ENCODE measurements at regions not wholly inside any gene's neighbourhood (a gene's known extent, or its start where the extent isn't known, plus 50 kb on each side); places are given as distances from the start of the nearest gene placed in this dataset.

- Mint-ChIP-seq H3K27me3 (ENCODE audit: unreplicated experiment) (no peaks in the 10 kb centered on the region), H3K4me1 (ENCODE audit: unreplicated experiment) (peaks cover 2% of the 10 kb centered on the region), H3K36me3 (ENCODE audit: unreplicated experiment) (no peaks in the 10 kb centered on the region), H3K27ac (ENCODE audit: unreplicated experiment) (no peak overlapping the region), H3K4me3 (ENCODE audit: unreplicated experiment) (no peak overlapping the region), H3K9me3 (ENCODE audit: unreplicated experiment) (no peaks in the 10 kb centered on the region)
- no peak for DNase-seq (ENCODE audit: extremely low spot score, unreplicated experiment)
- TF ChIP-seq, protein P1, sequence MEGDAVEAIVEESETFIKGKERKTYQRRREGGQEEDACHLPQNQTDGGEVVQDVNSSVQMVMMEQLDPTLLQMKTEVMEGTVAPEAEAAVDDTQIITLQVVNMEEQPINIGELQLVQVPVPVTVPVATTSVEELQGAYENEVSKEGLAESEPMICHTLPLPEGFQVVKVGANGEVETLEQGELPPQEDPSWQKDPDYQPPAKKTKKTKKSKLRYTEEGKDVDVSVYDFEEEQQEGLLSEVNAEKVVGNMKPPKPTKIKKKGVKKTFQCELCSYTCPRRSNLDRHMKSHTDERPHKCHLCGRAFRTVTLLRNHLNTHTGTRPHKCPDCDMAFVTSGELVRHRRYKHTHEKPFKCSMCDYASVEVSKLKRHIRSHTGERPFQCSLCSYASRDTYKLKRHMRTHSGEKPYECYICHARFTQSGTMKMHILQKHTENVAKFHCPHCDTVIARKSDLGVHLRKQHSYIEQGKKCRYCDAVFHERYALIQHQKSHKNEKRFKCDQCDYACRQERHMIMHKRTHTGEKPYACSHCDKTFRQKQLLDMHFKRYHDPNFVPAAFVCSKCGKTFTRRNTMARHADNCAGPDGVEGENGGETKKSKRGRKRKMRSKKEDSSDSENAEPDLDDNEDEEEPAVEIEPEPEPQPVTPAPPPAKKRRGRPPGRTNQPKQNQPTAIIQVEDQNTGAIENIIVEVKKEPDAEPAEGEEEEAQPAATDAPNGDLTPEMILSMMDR (IDR thresholded peaks at IDR 0.05) = no peak
Observed at GRCh38 chr3:104447681-104448080, 919.0 kb upstream of the ALCAM start.

GRCh38 chr3:104452697-104453096 lies 914.0 kb upstream of the ALCAM start:
- DNase-seq (ENCODE audit: extremely low spot score, unreplicated experiment) = no peak
- Mint-ChIP-seq H3K4me1 (ENCODE audit: unreplicated experiment) (peaks cover 2% of the 10 kb centered on the region), H3K9me3 (ENCODE audit: unreplicated experiment) (no peaks in the 10 kb centered on the region), H3K27me3 (ENCODE audit: unreplicated experiment) (no peaks in the 10 kb centered on the region), H3K4me3 (ENCODE audit: unreplicated experiment) (no peak overlapping the region), H3K27ac (ENCODE audit: unreplicated experiment) (peak overlapping the region; percentile 18), H3K36me3 (ENCODE audit: unreplicated experiment) (no peaks in the 10 kb centered on the region)
- TF ChIP-seq, protein P1 (IDR thresholded peaks at IDR 0.05) = no peak

GRCh38 chr3:104458657-104459056 lies 908.1 kb upstream of the ALCAM start:
- Mint-ChIP-seq H3K36me3 (ENCODE audit: unreplicated experiment) (no peaks in the 10 kb centered on the region), H3K4me1 (ENCODE audit: unreplicated experiment) (peaks cover 18% of the 10 kb centered on the region), H3K9me3 (ENCODE audit: unreplicated experiment) (no peaks in the 10 kb centered on the region), H3K27me3 (ENCODE audit: unreplicated experiment) (no peaks in the 10 kb centered on the region), H3K4me3 (ENCODE audit: unreplicated experiment) (no peak overlapping the region), H3K27ac (ENCODE audit: unreplicated experiment) (no peak overlapping the region)
- TF ChIP-seq, protein P1 (IDR thresholded peaks at IDR 0.05) = no peak
- no peak for DNase-seq (ENCODE audit: extremely low spot score, unreplicated experiment)

- no peak overlapping the region for H3K4me3 Mint-ChIP-seq (ENCODE audit: unreplicated experiment)
- H3K36me3 Mint-ChIP-seq (ENCODE audit: unreplicated experiment) = peaks cover 7% of the 10 kb centered on the region
- peaks cover 18% of the 10 kb centered on the region for H3K4me1 Mint-ChIP-seq (ENCODE audit: unreplicated experiment)
- DNase-seq (ENCODE audit: extremely low spot score, unreplicated experiment) = no peak
- no peaks in the 10 kb centered on the region for H3K27me3 Mint-ChIP-seq (ENCODE audit: unreplicated experiment)
- peak overlapping the region; percentile 64 for H3K27ac Mint-ChIP-seq (ENCODE audit: unreplicated experiment)
- TF ChIP-seq, protein P1 (IDR thresholded peaks at IDR 0.05) = peak; percentile 75
- H3K9me3 Mint-ChIP-seq (ENCODE audit: unreplicated experiment) = no peaks in the 10 kb centered on the region
Observed at GRCh38 chr3:104460477-104461406, 906.0 kb upstream of the ALCAM start.

DNA sequence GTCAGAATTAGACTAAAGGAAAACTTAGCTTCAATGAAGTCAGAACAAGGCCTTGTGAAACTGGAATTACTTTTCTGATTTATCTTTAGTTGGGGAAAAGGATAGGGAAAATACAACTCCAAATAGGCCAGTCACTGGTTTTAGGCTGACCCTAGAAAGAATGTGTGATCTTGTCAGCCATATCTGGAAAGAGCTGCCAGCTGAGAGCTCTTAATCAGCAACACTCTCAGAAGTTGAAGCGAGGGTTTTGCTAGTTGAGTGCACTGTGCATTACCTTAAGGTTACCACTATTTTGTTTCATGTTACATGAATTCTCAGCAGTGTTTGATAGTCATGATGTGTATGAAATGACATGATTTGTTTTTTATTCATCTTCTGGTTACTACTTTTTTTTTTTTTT lies 905.3 kb upstream of the ALCAM start:
- Mint-ChIP-seq H3K4me3 (ENCODE audit: unreplicated experiment) (no peak overlapping the region), H3K27ac (ENCODE audit: unreplicated experiment) (peak overlapping the region; percentile 64)

More for the DNA sequence above, 905.3 kb upstream of the ALCAM start:
- Mint-ChIP-seq H3K4me1 (ENCODE audit: unreplicated experiment) (peaks cover 18% of the 10 kb centered on the region), H3K36me3 (ENCODE audit: unreplicated experiment) (peaks cover 7% of the 10 kb centered on the region), H3K9me3 (ENCODE audit: unreplicated experiment) (peaks cover under 1% of the 10 kb centered on the region), H3K27me3 (ENCODE audit: unreplicated experiment) (no peaks in the 10 kb centered on the region)
- no peak for DNase-seq (ENCODE audit: extremely low spot score, unreplicated experiment)
- TF ChIP-seq, protein P1 (IDR thresholded peaks at IDR 0.05) = no peak
